Calu3 (cell line): ENCODE measurements at regions not wholly inside any gene's neighbourhood (a gene's known extent, or its start where the extent isn't known, plus 50 kb on each side); places are given as distances from the start of the nearest gene placed in this dataset.
"Not testable (repeated sequence)": the region's sequence is repeated elsewhere in the genome, so short reads cannot be mapped to it uniquely, and the experiment has no call there.

ENCODE experiments used
- BruUV-seq: library from RNA; stranded (reverse); fragments of 400-500 nt; replicated peaks from 2 replicates; lab custom pipeline; 2021; lab: Mats Ljungman, UMichigan
- CTCF ChIA-PET: fragments of 300-600 bp; sonication (Branson Sonifier 250); formaldehyde crosslinking; loops from one replicate; lab custom pipeline; 2022; ENCODE audit warnings: antibody characterized with exemption; lab: Charles Lee
- DNase-seq: peaks from one replicate; pipeline ENCODE4 v3.0.0; 2022
- H3K27ac Mint-ChIP-seq: one replicate; pipeline ENCODE4 v1.8.0; 2022; ENCODE audit warnings: mixed read lengths; ENCODE audit not compliant: unreplicated experiment
- H3K27me3 Mint-ChIP-seq: one replicate; pipeline ENCODE4 v1.8.0; 2022; ENCODE audit warnings: mixed read lengths; ENCODE audit not compliant: unreplicated experiment
- H3K36me3 Mint-ChIP-seq: one replicate; pipeline ENCODE4 v1.8.0; 2022; ENCODE audit warnings: mild to moderate bottlenecking, moderate library complexity, mixed read lengths; ENCODE audit not compliant: insufficient read depth, unreplicated experiment
- H3K4me1 Mint-ChIP-seq: one replicate; pipeline ENCODE4 v1.8.0; 2022; ENCODE audit warnings: mild to moderate bottlenecking, low read depth, mixed read lengths; ENCODE audit not compliant: unreplicated experiment
- H3K4me3 Mint-ChIP-seq: one replicate; pipeline ENCODE4 v1.8.0; 2022; ENCODE audit warnings: mild to moderate bottlenecking, low read depth, moderate library complexity, mixed read lengths; ENCODE audit not compliant: unreplicated experiment
- H3K9me3 Mint-ChIP-seq: one replicate; pipeline ENCODE4 v1.8.0; 2022; ENCODE audit warnings: low read depth, mixed read lengths; ENCODE audit not compliant: unreplicated experiment
- intact Hi-C: fragments of 100-400 bp; cut with micrococcal nuclease; formaldehyde crosslinking; loops from one replicate; pipeline ENCODE4 v1.10.0; 2022; ENCODE audit not compliant: unreplicated experiment
- TF ChIP-seq, protein P1 (sequence below): fragments of 200-600 bp; IDR thresholded peaks from one replicate; pipeline ENCODE4 v1.8.0; 2022; ENCODE audit warnings: antibody characterized with exemption; ENCODE audit not compliant: unreplicated experiment

DNA sequence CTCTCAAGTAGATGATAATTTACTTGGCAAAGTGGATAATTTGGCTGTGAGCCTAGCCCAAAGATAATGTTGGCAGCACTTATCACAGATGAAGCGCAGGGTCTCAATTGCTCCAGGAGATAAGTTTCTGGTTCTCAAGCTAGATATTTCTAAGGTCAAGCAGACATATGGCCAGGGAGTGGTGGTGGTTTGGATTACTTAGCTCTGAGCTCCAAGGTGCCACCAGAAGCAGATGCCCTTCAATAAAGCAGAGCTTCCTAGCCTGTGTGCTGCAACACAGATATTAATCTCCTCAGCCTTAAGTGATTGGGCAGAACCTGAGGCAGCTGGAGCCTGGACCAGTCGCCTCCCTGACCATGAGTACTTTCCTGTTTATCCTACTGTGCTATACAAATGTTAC lies 79.2 kb upstream of the NALF2 start:
- Mint-ChIP-seq H3K27ac (no peak overlapping the region), H3K27me3 (peaks cover 46% of the 10 kb centered on the region), H3K4me1 (no peaks in the 10 kb centered on the region), H3K9me3 (peaks cover 2% of the 10 kb centered on the region), H3K36me3 (no peaks in the 10 kb centered on the region), H3K4me3 (no peak overlapping the region)
- TF ChIP-seq, protein P1, sequence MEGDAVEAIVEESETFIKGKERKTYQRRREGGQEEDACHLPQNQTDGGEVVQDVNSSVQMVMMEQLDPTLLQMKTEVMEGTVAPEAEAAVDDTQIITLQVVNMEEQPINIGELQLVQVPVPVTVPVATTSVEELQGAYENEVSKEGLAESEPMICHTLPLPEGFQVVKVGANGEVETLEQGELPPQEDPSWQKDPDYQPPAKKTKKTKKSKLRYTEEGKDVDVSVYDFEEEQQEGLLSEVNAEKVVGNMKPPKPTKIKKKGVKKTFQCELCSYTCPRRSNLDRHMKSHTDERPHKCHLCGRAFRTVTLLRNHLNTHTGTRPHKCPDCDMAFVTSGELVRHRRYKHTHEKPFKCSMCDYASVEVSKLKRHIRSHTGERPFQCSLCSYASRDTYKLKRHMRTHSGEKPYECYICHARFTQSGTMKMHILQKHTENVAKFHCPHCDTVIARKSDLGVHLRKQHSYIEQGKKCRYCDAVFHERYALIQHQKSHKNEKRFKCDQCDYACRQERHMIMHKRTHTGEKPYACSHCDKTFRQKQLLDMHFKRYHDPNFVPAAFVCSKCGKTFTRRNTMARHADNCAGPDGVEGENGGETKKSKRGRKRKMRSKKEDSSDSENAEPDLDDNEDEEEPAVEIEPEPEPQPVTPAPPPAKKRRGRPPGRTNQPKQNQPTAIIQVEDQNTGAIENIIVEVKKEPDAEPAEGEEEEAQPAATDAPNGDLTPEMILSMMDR = no peak
- no TSS peak for BruUV-seq
- CTCF ChIA-PET = no interaction called here
- no peak for DNase-seq
- intact Hi-C loops = no loop called here

DNA sequence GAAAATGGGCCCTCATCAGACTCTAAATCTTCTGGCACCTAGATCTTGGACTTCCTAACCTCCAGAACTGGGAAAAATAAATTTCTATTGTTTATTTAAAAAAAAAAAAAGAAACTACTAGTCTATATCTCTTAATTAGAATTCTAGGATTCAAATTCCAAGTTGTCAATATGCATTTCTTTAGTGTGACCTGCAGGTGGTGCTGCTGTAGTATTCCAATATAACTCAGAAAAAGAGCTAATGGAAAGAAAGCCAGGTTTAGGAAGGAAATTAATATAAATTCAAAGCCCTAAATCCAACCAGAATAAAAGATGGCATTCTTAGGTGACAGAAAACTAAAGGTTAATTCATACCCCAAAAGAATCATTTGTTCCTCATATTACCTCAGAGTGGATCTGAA lies 80.0 kb upstream of the NALF2 start:
- Mint-ChIP-seq H3K4me3 (no peak overlapping the region), H3K27ac (no peak overlapping the region), H3K9me3 (peaks cover 2% of the 10 kb centered on the region), H3K4me1 (no peaks in the 10 kb centered on the region), H3K36me3 (no peaks in the 10 kb centered on the region), H3K27me3 (peaks cover 38% of the 10 kb centered on the region)
- TF ChIP-seq, protein P1 = no peak
- no TSS peak for BruUV-seq
- peak; percentile 1 for DNase-seq
- intact Hi-C loops = no loop called here
- CTCF ChIA-PET = interaction anchor here (0.6 to 0.8 kb wide), 7 partner anchors 192 to 672 kb away, joined by 3 to 5 read pairs (median 3); partner anchors contain the start of gene EDA

DNA sequence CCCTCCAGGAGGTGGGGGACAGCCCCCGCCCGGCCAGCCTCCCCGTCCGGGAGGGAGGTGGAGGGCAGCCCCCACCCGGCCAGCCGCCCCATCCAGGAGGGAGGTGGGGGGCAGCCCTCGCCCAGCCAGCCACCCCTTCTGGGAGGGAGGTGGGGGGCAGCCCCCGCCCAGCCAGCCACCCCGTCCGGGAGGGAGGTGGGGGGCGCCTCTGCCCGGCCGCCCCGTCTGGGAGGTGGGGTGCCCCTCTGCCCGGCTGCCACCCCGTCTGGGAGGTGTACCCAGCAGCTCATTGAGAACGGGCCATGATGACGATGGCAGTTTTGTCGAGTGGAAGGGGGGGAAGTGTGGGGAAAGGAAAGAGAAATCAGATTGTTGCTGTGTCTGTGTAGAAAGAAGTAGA lies 81.9 kb upstream of the NALF2 start:
- H3K36me3 Mint-ChIP-seq, CTCF ChIA-PET, H3K27ac Mint-ChIP-seq, BruUV-seq, DNase-seq, intact Hi-C loops, H3K4me3 Mint-ChIP-seq, H3K9me3 Mint-ChIP-seq, H3K4me1 Mint-ChIP-seq: not testable (repeated sequence)
- H3K27me3 Mint-ChIP-seq = peaks cover 19% of the 10 kb centered on the region

DNA sequence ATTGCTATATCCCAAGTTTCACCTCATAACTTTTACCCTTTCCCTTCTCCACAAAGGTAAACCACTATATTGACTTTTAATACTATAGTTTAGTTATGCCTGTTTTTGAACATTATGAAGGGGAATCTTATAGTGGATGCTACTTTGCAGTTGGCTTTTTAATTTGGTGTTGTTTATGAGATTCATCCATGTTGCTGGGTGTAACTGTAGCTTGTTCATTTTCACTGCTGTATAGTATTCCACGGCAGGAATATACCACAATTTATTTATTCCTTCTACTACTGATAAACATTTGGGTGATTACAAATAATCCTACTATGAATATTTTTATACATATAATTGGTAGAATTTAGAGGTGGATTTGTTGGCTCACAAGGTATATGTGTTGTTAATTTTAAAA lies 88.4 kb upstream of the NALF2 start:
- Mint-ChIP-seq H3K36me3 (no peaks in the 10 kb centered on the region), H3K27ac (no peak overlapping the region), H3K9me3 (no peaks in the 10 kb centered on the region), H3K4me1 (no peaks in the 10 kb centered on the region), H3K27me3 (no peaks in the 10 kb centered on the region), H3K4me3 (no peak overlapping the region)
- CTCF ChIA-PET = interaction anchor here (0.7 to 0.8 kb wide), 2 partner anchors 30 to 91 kb away, joined by 3 to 6 read pairs; no protein-coding TSS in a partner anchor
- TF ChIP-seq, protein P1 = no peak
- DNase-seq = no peak
- no TSS peak for BruUV-seq
- intact Hi-C loops = no loop called here

DNA sequence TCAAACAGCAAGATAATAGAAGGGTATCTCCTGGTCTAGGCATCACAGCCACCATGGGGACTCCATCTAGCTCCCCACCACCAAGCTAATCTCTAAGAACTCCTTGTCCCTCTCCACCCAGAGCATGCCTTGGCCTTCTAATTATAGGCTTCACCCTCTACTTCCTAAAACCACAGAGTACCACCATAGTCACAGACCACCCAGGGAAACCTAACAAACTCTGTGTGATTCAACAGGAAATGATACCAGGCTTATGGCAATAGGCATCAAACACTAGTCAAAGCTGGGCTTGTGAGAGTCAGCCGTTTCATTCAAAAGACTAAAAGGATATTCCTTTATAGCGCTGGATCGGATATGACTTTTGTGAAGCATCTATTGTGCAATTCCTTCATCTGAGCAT lies 91.5 kb upstream of the NALF2 start:
- no peaks in the 10 kb centered on the region for H3K36me3 Mint-ChIP-seq
- TF ChIP-seq, protein P1 = no peak
- H3K27me3 Mint-ChIP-seq = no peaks in the 10 kb centered on the region
- intact Hi-C loops = no loop called here
- H3K4me1 Mint-ChIP-seq = no peaks in the 10 kb centered on the region
- BruUV-seq = no TSS peak
- no peak for DNase-seq
- CTCF ChIA-PET = interaction anchor here (0.6 kb wide), 1 partner anchor 147 kb away, joined by 4 read pairs; no protein-coding TSS in a partner anchor
- no peak overlapping the region for H3K4me3 Mint-ChIP-seq
- H3K27ac Mint-ChIP-seq = no peak overlapping the region
- H3K9me3 Mint-ChIP-seq = no peaks in the 10 kb centered on the region
